Cerebellar cortex (tissue), 1 donor: ENCODE measurements at regions not wholly inside any gene's neighbourhood (a gene's known extent, or its start where the extent isn't known, plus 50 kb on each side); places are given as distances from the start of the nearest gene placed in this dataset.
A peak's percentile ranks its signal among the peaks of the same experiment; 100 is the strongest.
"Not testable (repeated sequence)": the region's sequence is repeated elsewhere in the genome, so short reads cannot be mapped to it uniquely, and the experiment has no call there.

ENCODE experiments used
- DNase-seq: peaks from one replicate; pipeline ENCODE4 v3.0.0-alpha.2; 2015; ENCODE audit warnings: low spot score

DNA sequence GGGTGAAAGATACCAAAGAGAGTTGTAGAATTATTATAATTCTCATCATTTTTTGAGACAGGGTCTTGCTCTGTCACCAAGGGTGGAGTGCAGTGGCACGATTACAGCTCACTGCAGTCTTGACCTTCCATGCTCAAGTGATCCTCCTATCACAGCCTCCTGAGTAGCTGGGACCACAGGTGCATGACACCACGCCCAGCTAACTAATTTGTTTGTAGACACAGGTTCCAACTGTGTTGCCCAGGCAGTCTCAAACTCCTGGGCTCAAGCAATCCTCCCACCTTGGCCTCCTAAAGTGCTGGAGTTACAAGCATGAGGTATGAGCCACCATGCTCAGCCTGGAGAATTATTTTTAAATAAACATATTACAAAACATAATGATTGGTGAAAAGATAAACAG, 92.8 kb upstream of the MSH6 start:
- DNase-seq, result no peak

DNA sequence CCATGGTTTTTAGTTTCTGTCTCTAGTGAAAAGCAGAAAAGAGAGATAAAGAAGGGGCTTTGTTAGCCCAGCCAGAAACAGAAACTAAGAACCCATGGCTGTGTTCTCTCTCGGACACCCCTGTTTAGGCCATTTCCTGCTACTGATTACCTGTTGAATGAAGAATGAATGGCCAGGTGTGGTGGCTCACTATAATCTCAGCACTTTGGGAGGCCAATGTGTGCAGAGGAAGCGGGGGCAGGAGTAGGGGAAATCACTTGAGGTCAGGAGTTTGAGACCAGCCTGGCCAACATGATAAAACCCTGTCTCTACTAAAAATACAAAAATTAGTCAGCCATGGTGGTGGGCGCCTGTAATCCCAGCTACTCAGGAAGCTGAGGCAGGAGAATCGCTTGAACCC, 93.8 kb upstream of the MSH6 start:
- not testable (repeated sequence) for DNase-seq

- peak; percentile 76 for DNase-seq
These were observed 94.4 kb upstream of the MSH6 start for GRCh38 chr2:47688561-47688960.

GRCh38 chr2:47687856-47688255, 95.1 kb upstream of the MSH6 start:
- no peak for DNase-seq

DNA sequence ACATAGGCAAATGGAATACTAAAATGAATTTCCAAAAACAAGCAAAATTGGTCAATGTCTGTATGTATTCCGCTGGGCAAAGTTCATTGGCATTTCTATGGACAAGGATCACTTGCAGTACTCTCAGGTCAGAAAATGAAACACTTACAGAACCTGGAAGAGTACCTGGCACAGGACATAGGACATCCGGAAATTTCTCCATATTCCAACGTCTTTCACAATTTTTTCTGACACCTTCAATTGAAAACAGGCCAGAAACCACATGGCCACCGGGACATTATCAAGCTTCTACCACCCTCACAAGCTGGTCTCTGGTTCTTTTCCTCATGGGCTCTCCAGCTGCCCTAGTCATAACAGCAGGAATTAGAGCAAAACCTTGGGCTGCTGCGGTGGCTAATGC, 96.9 kb upstream of the MSH6 start:
- DNase-seq, result peak; percentile 52

- no peak for DNase-seq
These were observed 100.7 kb upstream of the MSH6 start for GRCh38 chr2:47682216-47682749.

DNA sequence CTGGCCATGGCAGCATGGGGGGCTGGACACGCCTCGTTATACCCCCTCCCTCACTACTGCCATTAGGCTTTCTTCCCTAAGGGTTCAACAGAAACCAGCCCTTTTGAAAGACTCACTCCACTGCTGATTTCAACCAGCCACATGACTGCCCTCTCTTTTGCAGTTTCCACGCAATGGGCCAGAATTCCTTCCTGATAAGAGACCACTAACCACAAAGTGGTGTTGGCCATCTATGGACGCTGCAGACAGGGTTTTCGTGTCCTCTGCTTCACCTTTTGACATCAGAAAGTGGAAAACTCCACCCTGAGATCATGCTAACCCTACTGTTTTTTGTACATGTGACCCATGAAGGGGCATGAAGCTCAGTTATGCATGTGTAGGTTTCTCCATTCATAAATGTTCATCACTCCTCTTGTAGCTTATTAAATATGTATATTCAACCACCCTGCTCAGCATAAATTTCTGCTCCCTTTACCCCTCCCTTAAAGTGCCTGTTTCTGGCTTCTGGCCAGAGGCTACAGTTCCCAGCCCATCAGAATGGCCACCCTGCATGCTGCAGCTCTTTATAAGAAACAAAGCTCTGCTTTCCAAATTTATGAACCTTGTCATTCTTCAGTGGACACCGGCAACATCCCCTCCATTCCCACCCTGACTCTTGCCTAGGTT, 105.6 kb upstream of the KCNK12 start:
- no peak for DNase-seq

- no peak for DNase-seq
These were observed 104.5 kb upstream of the KCNK12 start for GRCh38 chr2:47675196-47675825.

DNA sequence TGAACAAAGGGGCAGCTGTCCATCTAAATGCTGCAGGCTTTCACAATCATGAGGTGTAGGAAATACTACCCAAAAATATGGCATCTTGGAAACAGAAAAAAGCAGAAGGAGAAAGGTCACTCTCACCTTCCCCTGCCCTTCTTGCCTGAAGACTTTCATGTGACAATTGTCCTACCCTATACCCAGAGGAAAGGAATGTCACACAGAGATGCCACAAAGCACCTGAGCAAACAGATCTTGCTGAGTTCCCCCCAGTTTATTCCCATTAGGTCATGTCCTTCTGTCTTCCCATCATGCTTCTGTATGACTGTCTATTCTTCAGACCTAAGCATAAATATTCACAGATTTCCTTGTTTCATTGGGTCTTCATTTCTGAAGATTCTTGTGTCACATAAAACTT, 95.5 kb upstream of the KCNK12 start:
- DNase-seq, result no peak

- DNase-seq, result no peak
These were observed 94.0 kb upstream of the KCNK12 start for GRCh38 chr2:47664817-47665216.

- no peak for DNase-seq
These were observed 91.8 kb upstream of the KCNK12 start for GRCh38 chr2:47662552-47662951.

- DNase-seq, result no peak
These were observed 90.5 kb upstream of the KCNK12 start for GRCh38 chr2:47661310-47661709.

DNA sequence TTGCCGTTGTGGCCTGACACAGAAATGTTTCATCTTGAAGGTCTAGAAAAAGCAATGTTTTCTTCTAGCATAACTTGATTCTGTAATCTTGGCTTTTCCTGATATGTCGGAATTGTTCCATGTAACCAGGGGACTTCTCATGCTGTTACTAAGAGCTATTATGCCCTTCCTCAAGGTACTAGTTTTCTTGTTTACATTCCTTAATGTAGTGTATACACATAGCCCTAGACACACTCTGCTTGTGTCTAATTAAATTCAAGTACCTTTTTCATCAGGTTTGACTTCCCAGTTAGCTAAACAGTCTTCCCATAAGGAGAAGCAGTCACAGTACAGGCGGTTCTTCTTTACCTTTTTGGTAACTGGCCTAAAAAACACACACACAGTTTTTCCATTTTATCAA, 89.4 kb upstream of the KCNK12 start:
- DNase-seq, result no peak

DNA sequence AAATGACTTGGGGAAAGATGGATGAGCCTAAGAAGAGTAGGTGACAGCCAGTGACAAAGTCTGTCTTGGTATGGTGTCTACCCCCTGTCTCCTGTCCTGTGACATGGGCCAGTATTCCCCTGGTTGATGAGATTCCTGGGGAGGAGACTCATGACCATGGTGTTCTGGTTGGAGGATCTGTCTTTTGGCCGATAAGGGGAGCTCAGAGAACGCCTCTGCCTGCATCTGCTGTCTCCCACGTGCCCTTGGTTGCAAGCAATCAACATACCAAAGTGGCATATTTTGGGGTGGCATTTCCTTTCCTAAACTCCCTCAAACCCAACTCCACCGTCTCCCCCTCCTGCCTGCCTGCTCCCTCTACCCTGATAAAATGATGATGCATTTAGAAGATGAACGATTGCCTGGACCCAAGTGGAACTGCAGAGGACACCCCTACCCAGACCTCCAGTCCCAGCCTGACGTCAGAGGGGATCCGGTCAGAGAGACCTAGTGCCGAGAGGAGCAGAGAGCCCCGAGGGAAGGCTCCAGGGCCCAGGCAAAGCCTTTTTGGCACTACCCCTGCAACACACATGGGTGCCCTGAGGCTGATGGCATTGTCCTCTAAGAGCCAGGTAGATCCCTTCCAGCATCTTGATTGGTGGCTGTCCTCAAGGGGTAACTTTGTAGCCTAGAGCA, 88.0 kb upstream of the KCNK12 start:
- no peak for DNase-seq

GRCh38 chr2:47657886-47658489, 87.2 kb upstream of the KCNK12 start:
- no peak for DNase-seq

DNA sequence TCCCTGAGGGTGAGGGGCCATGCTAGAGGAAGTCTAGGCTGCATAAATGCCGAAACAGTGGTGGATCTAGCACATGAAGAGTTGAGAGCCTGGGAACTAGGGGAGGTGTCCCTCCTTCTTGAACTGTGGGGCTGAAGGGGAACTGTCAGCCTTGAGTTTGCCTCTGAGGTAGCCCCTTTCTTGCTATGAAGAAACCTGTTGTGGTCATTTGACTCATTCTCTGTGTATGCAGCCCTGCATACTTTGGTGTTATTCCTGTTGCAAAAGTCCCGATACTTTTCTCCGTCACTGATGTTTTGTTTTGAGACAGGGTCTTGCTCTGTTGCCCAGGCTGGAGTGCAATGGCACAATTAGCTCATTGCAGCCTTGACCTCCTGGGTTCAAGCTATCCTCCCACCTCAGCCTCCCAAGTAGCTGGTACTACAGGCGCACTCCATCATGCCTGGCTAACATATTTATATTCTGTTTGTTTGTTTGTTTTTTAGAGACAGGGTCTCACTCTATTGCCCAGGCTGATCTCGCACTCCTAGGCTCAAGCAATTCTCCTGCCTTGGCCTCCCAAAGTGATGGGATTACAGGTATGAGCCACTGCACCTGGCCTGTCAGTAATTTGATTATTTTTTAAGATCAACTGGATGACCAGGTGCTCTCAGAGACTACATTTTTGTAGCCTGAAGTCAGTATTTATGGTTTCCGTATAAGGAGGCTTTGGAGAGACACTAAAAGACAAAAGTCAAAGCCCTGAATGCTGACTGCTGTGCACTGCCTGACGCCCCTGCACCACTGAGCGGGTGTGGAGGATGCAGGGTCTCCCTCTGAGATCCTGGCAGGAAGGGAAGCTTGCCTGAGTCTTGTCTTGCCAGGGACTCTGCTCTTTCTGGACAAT, 86.2 kb upstream of the KCNK12 start:
- no peak for DNase-seq

DNA sequence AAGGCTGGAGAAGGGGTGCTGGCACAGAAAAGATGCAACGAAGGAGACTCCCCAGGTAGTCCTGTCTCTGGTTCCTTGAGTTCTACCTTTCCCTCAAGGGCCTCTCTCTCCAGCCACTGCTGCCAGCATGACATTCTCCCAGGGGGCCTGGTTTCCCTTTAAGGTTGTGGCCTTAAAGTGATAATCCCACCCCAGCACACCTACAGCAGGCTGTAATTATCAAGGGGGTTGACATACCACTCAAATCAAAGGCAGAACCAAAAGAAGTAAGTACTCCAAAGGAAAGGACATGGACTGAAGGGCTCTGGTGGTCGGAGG, 84.7 kb upstream of the KCNK12 start:
- DNase-seq, result no peak

DNA sequence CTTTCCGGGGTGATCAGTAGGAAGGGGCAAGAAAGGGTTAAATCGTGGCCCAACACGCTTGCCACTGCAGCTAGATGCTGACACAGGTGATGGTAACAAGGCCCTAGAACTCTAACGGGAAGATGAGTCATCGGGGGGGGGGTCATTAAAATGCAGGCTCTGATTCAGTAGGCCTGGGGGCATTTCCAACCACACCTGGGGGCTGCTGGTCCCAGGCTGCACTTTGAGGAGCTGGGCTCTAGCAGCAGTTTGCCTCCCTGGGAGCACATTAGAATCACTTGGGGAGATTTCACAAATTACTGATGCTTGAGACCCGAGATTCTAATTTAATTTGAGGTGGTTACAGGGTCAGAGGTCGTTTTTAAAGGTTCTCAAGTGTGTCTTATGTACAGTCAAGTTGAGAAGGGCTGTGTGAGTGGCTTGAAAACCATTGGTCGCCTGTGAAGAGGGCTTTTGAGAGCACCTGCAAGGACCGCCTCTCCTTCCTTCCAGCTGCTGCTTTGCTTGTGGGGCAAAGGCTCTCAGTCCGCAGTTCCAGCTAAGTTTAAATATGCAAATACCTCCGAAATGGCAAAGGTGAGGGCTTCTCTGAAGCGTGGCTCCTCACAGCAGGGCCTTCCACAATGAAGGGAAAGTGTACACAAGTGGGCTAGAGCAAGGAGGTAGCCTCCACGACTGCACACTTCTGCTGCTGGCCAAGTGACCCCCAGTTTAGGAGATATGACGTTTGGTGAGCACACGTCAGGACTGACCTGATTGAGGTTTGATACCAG, 84.2 kb upstream of the KCNK12 start:
- no peak for DNase-seq

- no peak for DNase-seq
These were observed 83.4 kb upstream of the KCNK12 start for GRCh38 chr2:47653902-47654789.

- no peak for DNase-seq
These were observed 82.3 kb upstream of the KCNK12 start for GRCh38 chr2:47653036-47653435.
